Endothelial cell of umbilical vein (primary cell): ENCODE measurements at regions not wholly inside any gene's neighbourhood (a gene's known extent, or its start where the extent isn't known, plus 50 kb on each side); places are given as distances from the start of the nearest gene placed in this dataset.

ENCODE experiments used
- BruUV-seq: library from RNA; stranded (reverse); fragments of 400-500 nt; replicated peaks from 2 replicates; lab custom pipeline; 2021; lab: Mats Ljungman, UMichigan
- CTCF ChIA-PET: fragments of 300-600, 350-600 bp; sonication (Branson Sonifier 250); formaldehyde crosslinking; loops from one replicate; lab custom pipeline; 2021; ENCODE audit warnings: antibody characterized with exemption, inconsistent platforms; lab: Charles Lee
- POLR2A ChIA-PET: fragments of 300-600, 350-600 bp; sonication (Branson Sonifier 250); formaldehyde crosslinking; loops from one replicate; lab custom pipeline; 2021; ENCODE audit warnings: antibody characterized with exemption, inconsistent platforms; lab: Charles Lee
- DNase-seq: peaks from one replicate; pipeline ENCODE4 v3.0.0-alpha.2; 2011; ENCODE audit warnings: low read depth, low spot score
- FAIRE-seq: peaks from 2 replicates; lab custom pipeline; 2011; peaks lifted over from hg19 to GRCh38; lab: Jason Lieb, UNC
- H2AFZ ChIP-seq: 2 replicates; pipeline ENCODE4 v1.6.0; 2012; ENCODE audit warnings: low read depth, low read length, control low read depth, inconsistent platforms
- H3K27ac ChIP-seq: 2 replicates; pipeline ENCODE4 v1.5.1; 2011; ENCODE audit warnings: low read depth, mild to moderate bottlenecking, control low read depth, low read length, moderate library complexity; ENCODE audit not compliant: insufficient read depth
- H3K27me3 ChIP-seq, 2 experiments: 2 replicates each; pipeline versions ENCODE4 v1.6.0 to v1.6.1; 2011; ENCODE audit warnings: low read length in 2 of 2, mixed read lengths in 1 of 2; ENCODE audit not compliant: control insufficient read depth in 2 of 2, insufficient read depth in 2 of 2
- H3K36me3 ChIP-seq, 2 experiments: 2 replicates in 1 of 2; 3 replicates in 1 of 2; pipeline ENCODE4 v1.5.1; 2011; ENCODE audit warnings: low read length in 2 of 2, mild to moderate bottlenecking in 1 of 2, moderate library complexity in 1 of 2; ENCODE audit not compliant: control insufficient read depth in 2 of 2, insufficient read depth in 2 of 2; ENCODE audit errors: extremely low read depth in 1 of 2
- H3K4me1 ChIP-seq: 3 replicates; pipeline ENCODE4 v1.5.1; 2011; ENCODE audit warnings: mild to moderate bottlenecking, low read length; ENCODE audit not compliant: control insufficient read depth, insufficient read depth; ENCODE audit errors: extremely low read depth
- H3K4me2 ChIP-seq: 2 replicates; pipeline ENCODE4 v1.6.1; 2011; ENCODE audit warnings: low read length, control low read depth, mixed read lengths; ENCODE audit not compliant: insufficient read depth
- H3K4me3 ChIP-seq, 3 experiments: fragments of 200-600 bp in 1 of 3; sonication (generic), shearing (Covaris generic) in 1 of 3; replicated peaks in 1 of 3; 2 replicates each; pipeline ENCODE4 v1.5.1; 2011 to 2016; ENCODE audit warnings: control low read depth in 3 of 3, low read length in 3 of 3, mild to moderate bottlenecking in 2 of 3, inconsistent platforms in 1 of 3, low read depth in 1 of 3, moderate library complexity in 1 of 3; ENCODE audit not compliant: insufficient read depth in 1 of 3
- H3K79me2 ChIP-seq: 2 replicates; pipeline ENCODE4 v1.6.0; 2012; ENCODE audit warnings: low read length, inconsistent platforms; ENCODE audit not compliant: control insufficient read depth, insufficient read depth
- H3K9ac ChIP-seq: replicated peaks from 2 replicates; pipeline ENCODE3; 2011; ENCODE audit warnings: low read length, control low read depth; ENCODE audit not compliant: insufficient read depth; ENCODE audit errors: extremely low read depth
- H3K9me1 ChIP-seq: replicated peaks from 3 replicates; pipeline ENCODE4 v1.6.0; 2011; ENCODE audit warnings: mild to moderate bottlenecking, low read length; ENCODE audit not compliant: control insufficient read depth, insufficient read depth; ENCODE audit errors: extremely low read depth
- H3K9me3 ChIP-seq: replicated peaks from 2 replicates; pipeline ENCODE4 v1.5.1; 2012; ENCODE audit warnings: low read length, inconsistent platforms; ENCODE audit not compliant: control insufficient read depth, insufficient read depth
- H4K20me1 ChIP-seq: replicated peaks from 2 replicates; pipeline ENCODE3; 2011; ENCODE audit warnings: mild to moderate bottlenecking, low read length; ENCODE audit not compliant: control insufficient read depth, insufficient read depth; ENCODE audit errors: extremely low read depth
- CTCF ChIP-seq, 2 donors: IDR thresholded peaks; 1 replicate in 1 of 2; 2 replicates in 1 of 2; pipeline ENCODE4 v1.5.1; 2011; ENCODE audit warnings: low read length in 2 of 2, mild to moderate bottlenecking in 2 of 2, moderate library complexity in 2 of 2, control low read depth in 1 of 2, inconsistent platforms in 1 of 2, low read depth in 1 of 2; ENCODE audit not compliant: insufficient read depth in 1 of 2; ENCODE audit errors: extremely low read depth in 1 of 2
- EZH2 ChIP-seq: IDR thresholded peaks from 2 replicates; pipeline ENCODE4 v1.6.1; 2012; ENCODE audit warnings: borderline replicate concordance, low read depth, mild to moderate bottlenecking, moderate library complexity, low read length, inconsistent platforms; ENCODE audit not compliant: severe bottlenecking
- FOS ChIP-seq: IDR thresholded peaks from 2 replicates; pipeline ENCODE4 v1.6.1; 2011; ENCODE audit warnings: mild to moderate bottlenecking, low read length, moderate library complexity, borderline replicate concordance; ENCODE audit not compliant: insufficient read depth
- GATA2 ChIP-seq: IDR thresholded peaks from 2 replicates; pipeline ENCODE4 v1.7.0; 2011; ENCODE audit warnings: low read depth, mild to moderate bottlenecking, moderate library complexity, mixed read lengths, low read length; ENCODE audit not compliant: insufficient read length, insufficient read depth
- JUN ChIP-seq: IDR thresholded peaks from 2 replicates; pipeline ENCODE4 v1.6.1; 2011; ENCODE audit warnings: borderline replicate concordance, low read depth; ENCODE audit not compliant: insufficient read length, insufficient read depth
- MAX ChIP-seq: IDR thresholded peaks from 2 replicates; pipeline ENCODE4 v1.6.1; 2011; ENCODE audit not compliant: insufficient read depth, insufficient read length
- MYC ChIP-seq: IDR thresholded peaks from one replicate; pipeline ENCODE4 v1.6.1; 2011; ENCODE audit warnings: mild to moderate bottlenecking, low read depth, low read length
- POLR2A ChIP-seq: IDR thresholded peaks from 2 replicates; pipeline ENCODE4 v1.6.1; 2012; ENCODE audit warnings: low read depth, mild to moderate bottlenecking, control low read depth, low read length
- POLR2AphosphoS5 ChIP-seq: IDR thresholded peaks from 2 replicates; pipeline ENCODE4 v1.6.1; 2012; ENCODE audit warnings: low read depth, mild to moderate bottlenecking, control low read depth, low read length, moderate library complexity; ENCODE audit not compliant: insufficient read depth
- dilution Hi-C: fragments of 300-500 bp; cut with MboI; formaldehyde crosslinking; loops from one replicate; pipeline ENCODE4 v1.15.0; 2019; ENCODE audit warnings: low sequenced_read_pairs; ENCODE audit not compliant: extremely low pct_ligation_motif_present
- intact Hi-C: fragments of 100-400 bp; cut with micrococcal nuclease; formaldehyde crosslinking; loops from one replicate; pipeline ENCODE4 v1.10.0; 2022

GRCh38 chr12:124517260-124518050, 50.0 kb downstream of the NCOR2 start:
- H3K9ac ChIP-seq, result peak overlapping the region; percentile 77
- H3K27ac ChIP-seq, result peak overlapping the region; percentile 91
- no peaks in the 10 kb centered on the region for H3K9me1 ChIP-seq
- ChIA-PET CTCF (interaction anchor here (1.5 to 3.2 kb wide), 6 partner anchors 34 to 249 kb away, joined by 5 to 14 read pairs (median 6); no protein-coding TSS in a partner anchor), POLR2A (no interaction called here)
- no peaks in the 10 kb centered on the region for H4K20me1 ChIP-seq
- BruUV-seq, result no TSS peak
- DNase-seq (peak; percentile 79), FAIRE-seq (peak; percentile 49)
- H3K9me3 ChIP-seq, result no peaks in the 10 kb centered on the region
- dilution Hi-C loops, result no loop called here
- peaks cover 47% of the 10 kb centered on the region for H3K79me2 ChIP-seq
- TF ChIP-seq MAX (no peak), POLR2A (no peak), CTCF (IDR thresholded peaks at IDR 0.05; ENCODE audit: extremely low read depth in 1 of 2, insufficient read depth in 1 of 2, low read depth in 1 of 2, low read length in 2 of 2) (peak in 1 of 2 donors; percentile 4)
- peak overlapping the region; percentile 46 for H3K4me2 ChIP-seq
- intact Hi-C loops, result loop anchor here (1.0 to 2.0 kb wide), 5 partner anchors 65 to 223 kb away; no protein-coding TSS in a partner anchor
- peaks cover 65% of the 10 kb centered on the region for H3K4me1 ChIP-seq
- H3K27me3 ChIP-seq, result no peaks in the 10 kb centered on the region
- peak overlapping the region in 1 of 3 experiments; percentile 19 for H3K4me3 ChIP-seq
- no peak overlapping the region for H2AFZ ChIP-seq
- no peaks in the 10 kb centered on the region for H3K36me3 ChIP-seq

DNA sequence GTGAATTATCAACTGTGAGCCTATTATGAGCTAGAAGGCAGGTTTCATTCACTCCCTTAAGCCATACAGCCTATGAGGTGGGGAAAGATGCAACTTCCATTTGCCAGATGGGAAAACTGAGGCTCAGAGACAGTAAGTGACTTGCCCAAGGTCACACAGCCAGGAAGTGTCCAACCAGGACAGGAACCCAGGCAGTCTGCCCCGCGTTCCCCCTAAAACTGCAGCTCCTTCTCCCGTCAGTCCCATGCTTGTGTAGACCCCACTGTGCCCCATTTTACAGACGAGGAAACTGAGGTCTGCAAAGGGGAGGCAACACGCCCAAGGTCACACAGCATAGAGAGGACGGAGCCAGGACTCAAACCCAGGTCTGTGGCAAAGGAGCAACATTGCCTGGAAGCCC, 50.6 kb downstream of the NCOR2 start:
- Histone ChIP-seq H3K4me3 (no peak overlapping the region), H2AFZ (no peak overlapping the region), H3K79me2 (peaks cover 48% of the 10 kb centered on the region), H3K4me1 (peaks cover 71% of the 10 kb centered on the region), H3K27me3 (no peaks in the 10 kb centered on the region), H3K9me1 (no peaks in the 10 kb centered on the region), H4K20me1 (no peaks in the 10 kb centered on the region), H3K4me2 (peak overlapping the region; percentile 1), H3K27ac (peak overlapping the region; percentile 91), H3K9me3 (no peaks in the 10 kb centered on the region), H3K9ac (peak overlapping the region; percentile 77), H3K36me3 (no peaks in the 10 kb centered on the region)
- dilution Hi-C loops, result no loop called here
- DNase-seq, result no peak
- no peak for TF ChIP-seq FOS
- TF ChIP-seq MYC, result no peak
- TF ChIP-seq MAX, result no peak
- TF ChIP-seq EZH2, result no peak
- no peak for TF ChIP-seq GATA2
- no peak for TF ChIP-seq CTCF (IDR thresholded peaks at IDR 0.05; ENCODE audit: extremely low read depth in 1 of 2, insufficient read depth in 1 of 2, low read depth in 1 of 2, low read length in 2 of 2)
- no peak for TF ChIP-seq JUN
- no peak for TF ChIP-seq POLR2A
- TF ChIP-seq POLR2AphosphoS5, result no peak
- POLR2A ChIA-PET, result no interaction called here
- intact Hi-C loops, result no loop called here
- BruUV-seq, result no TSS peak
- no peak for FAIRE-seq
- CTCF ChIA-PET, result interaction anchor here (1.5 to 3.2 kb wide), 2 partner anchors 34 to 75 kb away, joined by 6 to 13 read pairs; no protein-coding TSS in a partner anchor
